ENCODE measurements at regions not wholly inside any gene's neighbourhood (a gene's known extent, or its start where the extent isn't known, plus 50 kb on each side); places are given as distances from the start of the nearest gene placed in this dataset.

- no peak overlapping the region for H3K9ac ChIP-seq
- no peak overlapping the region for H3K4me3 ChIP-seq
- H3K9me3 ChIP-seq (ENCODE audit: low read depth) = no peaks in the 10 kb centered on the region
- peaks cover 5% of the 10 kb centered on the region for H3K4me1 ChIP-seq
- no peaks in the 10 kb centered on the region for H3K27me3 ChIP-seq
- Mint-ChIP-seq H3K27ac (no peak overlapping the region), H3K4me3 (no peak overlapping the region), H3K9me3 (peaks cover 6% of the 10 kb centered on the region), H3K36me3 (no peaks in the 10 kb centered on the region), H3K4me1 (peaks cover 4% of the 10 kb centered on the region), H3K27me3 (ENCODE audit: insufficient read depth, low read depth) (no peaks in the 10 kb centered on the region)
- H4K20me1 ChIP-seq (ENCODE audit: low read depth) = no peaks in the 10 kb centered on the region
- H3K79me2 ChIP-seq (ENCODE audit: low read depth) = no peaks in the 10 kb centered on the region
- H2AFZ ChIP-seq (replicated peaks) = peak overlapping the region; percentile 44
- DNase-seq (ENCODE audit: low spot score) = no peak
- no peaks in the 10 kb centered on the region for H3K36me3 ChIP-seq
- H3K4me2 ChIP-seq = no peak overlapping the region
- H3F3A ChIP-seq (ENCODE audit: low read depth) = no peaks in the 10 kb centered on the region
- no peak for TF ChIP-seq CTCF (IDR thresholded peaks at IDR 0.05)
- TF ChIP-seq EZH2 (IDR thresholded peaks at IDR 0.05) = no peak
- no peak for TF ChIP-seq EZH2phosphoT487 (IDR thresholded peaks at IDR 0.05)
- H3K27ac ChIP-seq = no peak overlapping the region
Observed at GRCh38 chr5:68924481-68925145, 169.2 kb upstream of the SLC30A5 start.

- no peaks in the 10 kb centered on the region for H3K79me2 ChIP-seq (ENCODE audit: low read depth)
- H3K4me3 ChIP-seq = no peak overlapping the region
- Mint-ChIP-seq H3K4me1 (peaks cover 4% of the 10 kb centered on the region), H3K9me3 (peaks cover 27% of the 10 kb centered on the region), H3K4me3 (no peak overlapping the region), H3K36me3 (no peaks in the 10 kb centered on the region), H3K27me3 (ENCODE audit: insufficient read depth, low read depth) (peaks cover 7% of the 10 kb centered on the region), H3K27ac (no peak overlapping the region)
- H2AFZ ChIP-seq (replicated peaks) = no peak overlapping the region
- H3K4me2 ChIP-seq = no peak overlapping the region
- H3F3A ChIP-seq (ENCODE audit: low read depth) = no peaks in the 10 kb centered on the region
- no peak for TF ChIP-seq EZH2phosphoT487 (IDR thresholded peaks at IDR 0.05)
- TF ChIP-seq EZH2 (IDR thresholded peaks at IDR 0.05) = no peak
- TF ChIP-seq CTCF (IDR thresholded peaks at IDR 0.05) = no peak
- H3K36me3 ChIP-seq = no peaks in the 10 kb centered on the region
- no peak overlapping the region for H3K9ac ChIP-seq
- no peaks in the 10 kb centered on the region for H3K4me1 ChIP-seq
- no peaks in the 10 kb centered on the region for H3K27me3 ChIP-seq
- H4K20me1 ChIP-seq (ENCODE audit: low read depth) = no peaks in the 10 kb centered on the region
- H3K9me3 ChIP-seq (ENCODE audit: low read depth) = no peaks in the 10 kb centered on the region
- H3K27ac ChIP-seq = no peak overlapping the region
- DNase-seq (ENCODE audit: low spot score) = no peak
Observed at GRCh38 chr5:68928617-68929302, 165.1 kb upstream of the SLC30A5 start.

GRCh38 chr5:68930139-68930538, 163.7 kb upstream of the SLC30A5 start:
- no peaks in the 10 kb centered on the region for H3K4me1 ChIP-seq
- H3K4me2 ChIP-seq = no peak overlapping the region
- no peaks in the 10 kb centered on the region for H3K36me3 ChIP-seq
- Mint-ChIP-seq H3K4me1 (no peaks in the 10 kb centered on the region), H3K36me3 (no peaks in the 10 kb centered on the region), H3K27me3 (ENCODE audit: insufficient read depth, low read depth) (peaks cover 9% of the 10 kb centered on the region), H3K27ac (no peak overlapping the region), H3K4me3 (no peak overlapping the region), H3K9me3 (peaks cover 37% of the 10 kb centered on the region)
- no peak overlapping the region for H3K27ac ChIP-seq
- TF ChIP-seq CTCF (IDR thresholded peaks at IDR 0.05) = no peak
- TF ChIP-seq EZH2phosphoT487 (IDR thresholded peaks at IDR 0.05) = no peak
- TF ChIP-seq EZH2 (IDR thresholded peaks at IDR 0.05) = no peak
- H4K20me1 ChIP-seq (ENCODE audit: low read depth) = no peaks in the 10 kb centered on the region
- no peaks in the 10 kb centered on the region for H3K27me3 ChIP-seq
- no peak overlapping the region for H3K4me3 ChIP-seq
- H3K9me3 ChIP-seq (ENCODE audit: low read depth) = no peaks in the 10 kb centered on the region
- H2AFZ ChIP-seq (replicated peaks) = no peak overlapping the region
- no peak for DNase-seq (ENCODE audit: low spot score)
- H3K9ac ChIP-seq = no peak overlapping the region
- H3K79me2 ChIP-seq (ENCODE audit: low read depth) = no peaks in the 10 kb centered on the region
- no peaks in the 10 kb centered on the region for H3F3A ChIP-seq (ENCODE audit: low read depth)

All from neural progenitor cell (in vitro differentiated cells).